Osteoblast (primary cell): ENCODE measurements at regions not wholly inside any gene's neighbourhood (a gene's known extent, or its start where the extent isn't known, plus 50 kb on each side); places are given as distances from the start of the nearest gene placed in this dataset.

Source experiments
- DNase-seq: peaks from one replicate; pipeline ENCODE4 v3.0.0; 2011; ENCODE audit warnings: low spot score, mixed read lengths; ENCODE audit not compliant: insufficient read length; ENCODE audit errors: missing footprints
- H2AFZ ChIP-seq: 2 replicates; pipeline ENCODE4 v1.6.0; 2011; ENCODE audit warnings: mild to moderate bottlenecking, low read length
- H3K27ac ChIP-seq: 2 replicates; pipeline ENCODE4 v1.5.1; 2011; ENCODE audit warnings: mild to moderate bottlenecking, low read depth, low read length, moderate library complexity
- H3K27me3 ChIP-seq: 2 replicates; pipeline ENCODE4 v1.6.0; 2012; ENCODE audit warnings: mild to moderate bottlenecking, control low read depth, inconsistent platforms, low read length, moderate library complexity; ENCODE audit not compliant: insufficient read depth
- H3K36me3 ChIP-seq: 2 replicates; pipeline ENCODE4 v1.5.1; 2011; ENCODE audit warnings: mild to moderate bottlenecking, low read length, control low read depth, moderate library complexity; ENCODE audit not compliant: insufficient read depth
- H3K4me1 ChIP-seq: 2 replicates; pipeline ENCODE4 v1.5.1; 2011; ENCODE audit warnings: mild to moderate bottlenecking, low read length, control low read depth, moderate library complexity; ENCODE audit not compliant: insufficient read depth
- H3K4me2 ChIP-seq: 2 replicates; pipeline ENCODE4 v1.6.0; 2011; ENCODE audit warnings: mild to moderate bottlenecking, low read length; ENCODE audit not compliant: insufficient read depth
- H3K4me3 ChIP-seq: fragments of 200-600 bp; sonication (generic); 3 replicates; pipeline ENCODE4 v1.5.1; 2012; ENCODE audit warnings: mild to moderate bottlenecking, low read length, inconsistent platforms; ENCODE audit not compliant: insufficient read depth
- H3K79me2 ChIP-seq: 2 replicates; pipeline ENCODE4 v1.6.0; 2012; ENCODE audit warnings: mild to moderate bottlenecking, low read length, control low read depth, inconsistent platforms; ENCODE audit not compliant: insufficient read depth
- H3K9me3 ChIP-seq: 2 replicates; pipeline ENCODE4 v1.5.1; 2011; ENCODE audit warnings: low read depth, low read length, control low read depth
- H4K20me1 ChIP-seq: 2 replicates; pipeline ENCODE4 v1.6.0; 2012; ENCODE audit warnings: mild to moderate bottlenecking, low read length, control low read depth; ENCODE audit not compliant: insufficient read depth
- CTCF ChIP-seq: IDR thresholded peaks from 2 replicates; pipeline ENCODE4 v1.5.1; 2011; ENCODE audit warnings: mild to moderate bottlenecking, low read depth, low read length, moderate library complexity; ENCODE audit errors: extremely low read depth

- no peaks in the 10 kb centered on the region for H3K27me3 ChIP-seq
- H3K9me3 ChIP-seq, result no peaks in the 10 kb centered on the region
- no peak overlapping the region for H3K27ac ChIP-seq
- no peak overlapping the region for H3K4me3 ChIP-seq
- no peaks in the 10 kb centered on the region for H3K4me1 ChIP-seq
- no peak overlapping the region for H2AFZ ChIP-seq
- H3K79me2 ChIP-seq, result no peaks in the 10 kb centered on the region
- H3K4me2 ChIP-seq, result no peak overlapping the region
- no peak for DNase-seq
- H4K20me1 ChIP-seq, result no peaks in the 10 kb centered on the region
- H3K36me3 ChIP-seq, result no peaks in the 10 kb centered on the region
- no peak for TF ChIP-seq CTCF
Observed at GRCh38 chr21:19731251-19731650, 1267.0 kb upstream of the NCAM2 start.

- no peaks in the 10 kb centered on the region for H3K4me1 ChIP-seq
- H4K20me1 ChIP-seq, result no peaks in the 10 kb centered on the region
- H2AFZ ChIP-seq, result no peak overlapping the region
- no peak for TF ChIP-seq CTCF
- no peak for DNase-seq
- H3K4me3 ChIP-seq, result no peak overlapping the region
- no peaks in the 10 kb centered on the region for H3K36me3 ChIP-seq
- no peaks in the 10 kb centered on the region for H3K9me3 ChIP-seq
- no peak overlapping the region for H3K4me2 ChIP-seq
- no peak overlapping the region for H3K27ac ChIP-seq
- no peaks in the 10 kb centered on the region for H3K79me2 ChIP-seq
- H3K27me3 ChIP-seq, result no peaks in the 10 kb centered on the region
Observed at GRCh38 chr21:19759836-19760235, 1238.4 kb upstream of the NCAM2 start.

GRCh38 chr21:19767546-19767945, 1230.7 kb upstream of the NCAM2 start:
- Histone ChIP-seq H3K4me1 (no peaks in the 10 kb centered on the region), H3K27ac (no peak overlapping the region), H3K9me3 (no peaks in the 10 kb centered on the region), H3K4me3 (no peak overlapping the region), H3K4me2 (no peak overlapping the region), H3K36me3 (no peaks in the 10 kb centered on the region), H2AFZ (no peak overlapping the region), H3K27me3 (no peaks in the 10 kb centered on the region), H3K79me2 (no peaks in the 10 kb centered on the region), H4K20me1 (no peaks in the 10 kb centered on the region)
- no peak for TF ChIP-seq CTCF
- no peak for DNase-seq

- H3K4me2 ChIP-seq, result no peak overlapping the region
- no peak for TF ChIP-seq CTCF
Observed at GRCh38 chr21:19771881-19772280, 1226.3 kb upstream of the NCAM2 start.

More at GRCh38 chr21:19771881-19772280, 1226.3 kb upstream of the NCAM2 start:
- no peak overlapping the region for H2AFZ ChIP-seq
- DNase-seq, result no peak
- no peak overlapping the region for H3K4me3 ChIP-seq
- no peaks in the 10 kb centered on the region for H3K9me3 ChIP-seq
- no peaks in the 10 kb centered on the region for H3K79me2 ChIP-seq
- H4K20me1 ChIP-seq, result no peaks in the 10 kb centered on the region
- no peaks in the 10 kb centered on the region for H3K27me3 ChIP-seq
- H3K4me1 ChIP-seq, result no peaks in the 10 kb centered on the region
- H3K27ac ChIP-seq, result no peak overlapping the region
- no peaks in the 10 kb centered on the region for H3K36me3 ChIP-seq
